ENCODE measurements at regions not wholly inside any gene's neighbourhood (a gene's known extent, or its start where the extent isn't known, plus 50 kb on each side); places are given as distances from the start of the nearest gene placed in this dataset.

GRCh38 chr6:164195278-164195941, 780.9 kb downstream of the QKI start:
- TF ChIP-seq GLIS3 (CRISPR knock-in tag; IDR thresholded peaks at IDR 0.05) (no peak), ZNF8 (CRISPR knock-in tag; IDR thresholded peaks at IDR 0.05) (no peak), OSR1 (CRISPR knock-in tag; IDR thresholded peaks at IDR 0.05) (no peak), BACH2 (CRISPR knock-in tag; IDR thresholded peaks at IDR 0.05; ENCODE audit: borderline replicate concordance) (no peak), ZFP3 (CRISPR knock-in tag; IDR thresholded peaks at IDR 0.05) (no peak), CSRNP3 (CRISPR knock-in tag; IDR thresholded peaks at IDR 0.05) (no peak), RARB (CRISPR knock-in tag; IDR thresholded peaks at IDR 0.05) (no peak), TSHZ2 (CRISPR knock-in tag; IDR thresholded peaks at IDR 0.05) (no peak), ESRRG (CRISPR knock-in tag; IDR thresholded peaks at IDR 0.05) (no peak), ZNF565 (CRISPR knock-in tag; conservative IDR thresholded peaks at IDR 0.05; ENCODE audit: low read depth) (no peak), CREB5 (CRISPR knock-in tag; IDR thresholded peaks at IDR 0.05; ENCODE audit: low read depth) (no peak), POU6F1 (CRISPR knock-in tag; IDR thresholded peaks at IDR 0.05; ENCODE audit: borderline replicate concordance, low read depth) (no peak), ISL1 (CRISPR knock-in tag; IDR thresholded peaks at IDR 0.05) (no peak), ZNF70 (CRISPR knock-in tag; IDR thresholded peaks at IDR 0.05) (no peak), SNAI2 (CRISPR knock-in tag; IDR thresholded peaks at IDR 0.05) (no peak), TOX (CRISPR knock-in tag; IDR thresholded peaks at IDR 0.05; ENCODE audit: borderline replicate concordance) (no peak), TCF4 (CRISPR knock-in tag; IDR thresholded peaks at IDR 0.05; ENCODE audit: borderline replicate concordance) (no peak), ARNTL (CRISPR knock-in tag; IDR thresholded peaks at IDR 0.05; ENCODE audit: borderline replicate concordance, low read depth) (no peak)
- TF ChIP-seq, protein P1, sequence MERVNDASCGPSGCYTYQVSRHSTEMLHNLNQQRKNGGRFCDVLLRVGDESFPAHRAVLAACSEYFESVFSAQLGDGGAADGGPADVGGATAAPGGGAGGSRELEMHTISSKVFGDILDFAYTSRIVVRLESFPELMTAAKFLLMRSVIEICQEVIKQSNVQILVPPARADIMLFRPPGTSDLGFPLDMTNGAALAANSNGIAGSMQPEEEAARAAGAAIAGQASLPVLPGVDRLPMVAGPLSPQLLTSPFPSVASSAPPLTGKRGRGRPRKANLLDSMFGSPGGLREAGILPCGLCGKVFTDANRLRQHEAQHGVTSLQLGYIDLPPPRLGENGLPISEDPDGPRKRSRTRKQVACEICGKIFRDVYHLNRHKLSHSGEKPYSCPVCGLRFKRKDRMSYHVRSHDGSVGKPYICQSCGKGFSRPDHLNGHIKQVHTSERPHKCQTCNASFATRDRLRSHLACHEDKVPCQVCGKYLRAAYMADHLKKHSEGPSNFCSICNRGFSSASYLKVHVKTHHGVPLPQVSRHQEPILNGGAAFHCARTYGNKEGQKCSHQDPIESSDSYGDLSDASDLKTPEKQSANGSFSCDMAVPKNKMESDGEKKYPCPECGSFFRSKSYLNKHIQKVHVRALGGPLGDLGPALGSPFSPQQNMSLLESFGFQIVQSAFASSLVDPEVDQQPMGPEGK (CRISPR knock-in tag; IDR thresholded peaks at IDR 0.05; ENCODE audit: borderline replicate concordance): no peak
- no peak for ATAC-seq

DNA sequence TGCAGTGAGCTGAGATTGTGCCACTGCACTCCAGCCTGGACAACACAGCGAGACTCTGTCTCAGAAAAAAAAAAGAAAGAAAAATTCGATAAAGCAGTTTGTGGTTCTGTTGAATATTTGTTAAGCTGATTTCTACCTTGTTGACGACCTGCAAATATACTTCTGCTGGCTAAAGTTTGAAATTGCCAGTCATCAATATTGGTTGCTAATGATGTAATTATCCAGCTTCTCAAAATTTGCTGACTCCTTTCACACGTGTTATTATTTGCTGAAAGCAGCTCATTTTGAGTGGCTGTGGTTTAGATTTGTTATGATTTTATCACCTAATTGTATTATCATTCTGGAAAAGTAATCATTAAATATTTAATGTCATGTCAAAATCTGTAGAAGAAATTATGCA, 774.3 kb downstream of the QKI start:
- no peak for ATAC-seq
- TF ChIP-seq TOX (CRISPR knock-in tag; IDR thresholded peaks at IDR 0.05; ENCODE audit: borderline replicate concordance): no peak
- no peak for TF ChIP-seq PPARA (CRISPR knock-in tag; IDR thresholded peaks at IDR 0.05; ENCODE audit: borderline replicate concordance)
- TF ChIP-seq OSR1 (CRISPR knock-in tag; IDR thresholded peaks at IDR 0.05): no peak
- TF ChIP-seq CREB5 (CRISPR knock-in tag; IDR thresholded peaks at IDR 0.05; ENCODE audit: low read depth): no peak
- no peak for TF ChIP-seq ZNF8 (CRISPR knock-in tag; IDR thresholded peaks at IDR 0.05)
- TF ChIP-seq TSHZ2 (CRISPR knock-in tag; IDR thresholded peaks at IDR 0.05): no peak
- TF ChIP-seq POU6F1 (CRISPR knock-in tag; IDR thresholded peaks at IDR 0.05; ENCODE audit: borderline replicate concordance, low read depth): no peak
- TF ChIP-seq ZFP30 (CRISPR knock-in tag; IDR thresholded peaks at IDR 0.05): no peak
- TF ChIP-seq ESRRG (CRISPR knock-in tag; IDR thresholded peaks at IDR 0.05): no peak
- no peak for TF ChIP-seq ZNF565 (CRISPR knock-in tag; conservative IDR thresholded peaks at IDR 0.05; ENCODE audit: low read depth)
- no peak for TF ChIP-seq RARB (CRISPR knock-in tag; IDR thresholded peaks at IDR 0.05)
- no peak for TF ChIP-seq SNAI2 (CRISPR knock-in tag; IDR thresholded peaks at IDR 0.05)

Measured in SK-N-SH treated with all-trans-retinoic acid at 6 μM for 48 hours (cell line).